Peyer's patch (tissue), 4 donors: ENCODE measurements at regions not wholly inside any gene's neighbourhood (a gene's known extent, or its start where the extent isn't known, plus 50 kb on each side); places are given as distances from the start of the nearest gene placed in this dataset.

ENCODE experiments used
- DNase-seq, 3 donors: peaks; one replicate each; pipeline ENCODE4 v3.0.0-alpha.2; 2017 to 2019
- H3K27ac ChIP-seq, 4 donors: fragments of 200-600 bp; sonication (generic); one replicate each; pipeline ENCODE4 v1.5.1; 2016 to 2019
- H3K27me3 ChIP-seq, 2 donors: fragments of 200-600 bp; sonication (generic); one replicate each; pipeline ENCODE4 v1.5.1; 2019
- H3K36me3 ChIP-seq, 3 donors: fragments of 200-600 bp; sonication (generic); one replicate each; pipeline ENCODE4 v1.5.1; 2016 to 2019
- H3K4me1 ChIP-seq, 4 donors: fragments of 200-600 bp; sonication (generic); one replicate each; pipeline ENCODE4 v1.5.1; 2016 to 2019
- H3K4me3 ChIP-seq, 4 donors: fragments of 200-600 bp; sonication (generic); 1 replicate in 3 of 4; 2 replicates in 1 of 4; pipeline ENCODE4 v1.5.1; 2016 to 2019; ENCODE audit warnings: mild to moderate bottlenecking in 1 of 4
- H3K9me3 ChIP-seq, 4 donors: fragments of 200-600 bp; sonication (generic); one replicate each; pipeline ENCODE4 v1.5.1; 2016 to 2019; ENCODE audit warnings: mild to moderate bottlenecking in 1 of 4
- CTCF ChIP-seq, 6 experiments: fragments of 450-650 bp in 4 of 6; fragments of 200-600 bp in 2 of 6; sonication (generic) in 1 of 6; IDR thresholded peaks; one replicate each; pipeline ENCODE4 v1.5.1; 2017 to 2019; ENCODE audit warnings: antibody characterized with exemption in 6 of 6, mild to moderate bottlenecking in 3 of 6, moderate library complexity in 1 of 6
- POLR2A ChIP-seq, 2 donors: fragments of 450-650 bp; IDR thresholded peaks; one replicate each; pipeline ENCODE4 v1.5.1; 2017; ENCODE audit warnings: antibody characterized with exemption in 2 of 2, mild to moderate bottlenecking in 2 of 2, moderate library complexity in 2 of 2

- H3K4me1 ChIP-seq = peaks cover 0 to 6% (median 0%) of the 10 kb centered on the region in 4 donors
- no peak for DNase-seq
Measured at GRCh38 chr5:171627936-171628632, 157.5 kb upstream of the SMIM23 start.

GRCh38 chr5:171628633-171628974 lies 157.0 kb upstream of the SMIM23 start:
- no peaks in the 10 kb centered on the region for H3K27me3 ChIP-seq
- H3K27ac ChIP-seq = no peak overlapping the region
- TF ChIP-seq POLR2A (IDR thresholded peaks at IDR 0.05) = no peak
- no peak for TF ChIP-seq CTCF (IDR thresholded peaks at IDR 0.05)
- no peak for DNase-seq
- peaks cover 0 to 6% (median 0%) of the 10 kb centered on the region in 4 donors for H3K4me1 ChIP-seq
- H3K9me3 ChIP-seq = no peaks in the 10 kb centered on the region
- H3K4me3 ChIP-seq = no peak overlapping the region
- no peaks in the 10 kb centered on the region for H3K36me3 ChIP-seq

More at GRCh38 chr5:171627936-171628632, 157.5 kb upstream of the SMIM23 start:
- H3K36me3 ChIP-seq = no peaks in the 10 kb centered on the region
- H3K9me3 ChIP-seq = no peaks in the 10 kb centered on the region
- no peaks in the 10 kb centered on the region for H3K27me3 ChIP-seq
- no peak overlapping the region for H3K27ac ChIP-seq
- TF ChIP-seq POLR2A (IDR thresholded peaks at IDR 0.05) = no peak
- no peak for TF ChIP-seq CTCF (IDR thresholded peaks at IDR 0.05)
- H3K4me3 ChIP-seq = no peak overlapping the region

GRCh38 chr5:171629221-171629620 lies 156.4 kb upstream of the SMIM23 start:
- no peak for DNase-seq
- Histone ChIP-seq H3K36me3 (no peaks in the 10 kb centered on the region), H3K4me1 (peaks cover 0 to 6% (median 0%) of the 10 kb centered on the region in 4 donors), H3K9me3 (no peaks in the 10 kb centered on the region), H3K4me3 (no peak overlapping the region), H3K27me3 (no peaks in the 10 kb centered on the region), H3K27ac (no peak overlapping the region)
- TF ChIP-seq CTCF (IDR thresholded peaks at IDR 0.05) (no peak), POLR2A (IDR thresholded peaks at IDR 0.05) (no peak)

GRCh38 chr5:171629628-171630349 lies 155.8 kb upstream of the SMIM23 start:
- TF ChIP-seq POLR2A (IDR thresholded peaks at IDR 0.05) = no peak
- TF ChIP-seq CTCF (IDR thresholded peaks at IDR 0.05) = peak in 3 of 6 experiments; percentile 10 to 17 (median 11)
- Histone ChIP-seq H3K4me3 (no peak overlapping the region), H3K4me1 (peaks cover 0 to 6% (median 0%) of the 10 kb centered on the region in 4 donors), H3K27ac (no peak overlapping the region), H3K27me3 (no peaks in the 10 kb centered on the region), H3K9me3 (no peaks in the 10 kb centered on the region), H3K36me3 (no peaks in the 10 kb centered on the region)
- no peak for DNase-seq

GRCh38 chr5:171630350-171631065 lies 155.1 kb upstream of the SMIM23 start:
- H3K36me3 ChIP-seq = no peaks in the 10 kb centered on the region
- peaks cover 0 to 6% (median 0%) of the 10 kb centered on the region in 4 donors for H3K4me1 ChIP-seq
- no peaks in the 10 kb centered on the region for H3K27me3 ChIP-seq
- no peak overlapping the region for H3K27ac ChIP-seq
- H3K9me3 ChIP-seq = no peaks in the 10 kb centered on the region
- H3K4me3 ChIP-seq = no peak overlapping the region
- DNase-seq = no peak
- no peak for TF ChIP-seq POLR2A (IDR thresholded peaks at IDR 0.05)
- TF ChIP-seq CTCF (IDR thresholded peaks at IDR 0.05) = no peak
